Fibroblast of the aortic adventitia (primary cell): ENCODE measurements at regions not wholly inside any gene's neighbourhood (a gene's known extent, or its start where the extent isn't known, plus 50 kb on each side); places are given as distances from the start of the nearest gene placed in this dataset.

Experiments used
- DNase-seq: peaks from one replicate; pipeline ENCODE4 v3.0.0-alpha.2; 2010; ENCODE audit warnings: low read depth
- H3K4me3 ChIP-seq: 2 replicates; pipeline ENCODE4 v1.5.1; 2011; ENCODE audit warnings: low read depth, mild to moderate bottlenecking, control low read depth, low read length, moderate library complexity
- TF ChIP-seq, protein P1 (sequence below): IDR thresholded peaks from 2 replicates; pipeline ENCODE4 v1.5.1; 2011; ENCODE audit warnings: mild to moderate bottlenecking, low read length, control low read depth, inconsistent platforms; ENCODE audit not compliant: insufficient read depth

DNA sequence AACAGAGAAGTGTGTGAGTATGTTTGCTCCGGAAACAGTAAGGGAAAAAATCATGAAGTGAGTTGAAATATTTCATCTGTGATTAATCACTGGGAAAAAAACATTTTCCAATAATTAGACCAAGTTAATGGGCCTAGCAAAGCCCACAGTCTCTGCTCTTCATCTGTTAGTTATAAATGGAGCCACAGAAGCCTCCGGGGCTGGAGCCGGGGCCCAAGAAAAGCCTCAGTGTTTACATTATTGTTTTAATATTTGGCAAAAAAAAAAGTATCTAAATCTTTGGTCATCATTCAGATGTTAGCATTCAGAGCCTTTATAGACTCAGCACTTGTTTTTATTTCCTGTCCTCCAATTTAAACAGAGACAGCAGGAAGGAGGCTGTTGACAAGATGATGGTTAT lies 115.0 kb downstream of the UBE2U start:
- DNase-seq, result no peak
- no peak overlapping the region for H3K4me3 ChIP-seq
- TF ChIP-seq, protein P1, sequence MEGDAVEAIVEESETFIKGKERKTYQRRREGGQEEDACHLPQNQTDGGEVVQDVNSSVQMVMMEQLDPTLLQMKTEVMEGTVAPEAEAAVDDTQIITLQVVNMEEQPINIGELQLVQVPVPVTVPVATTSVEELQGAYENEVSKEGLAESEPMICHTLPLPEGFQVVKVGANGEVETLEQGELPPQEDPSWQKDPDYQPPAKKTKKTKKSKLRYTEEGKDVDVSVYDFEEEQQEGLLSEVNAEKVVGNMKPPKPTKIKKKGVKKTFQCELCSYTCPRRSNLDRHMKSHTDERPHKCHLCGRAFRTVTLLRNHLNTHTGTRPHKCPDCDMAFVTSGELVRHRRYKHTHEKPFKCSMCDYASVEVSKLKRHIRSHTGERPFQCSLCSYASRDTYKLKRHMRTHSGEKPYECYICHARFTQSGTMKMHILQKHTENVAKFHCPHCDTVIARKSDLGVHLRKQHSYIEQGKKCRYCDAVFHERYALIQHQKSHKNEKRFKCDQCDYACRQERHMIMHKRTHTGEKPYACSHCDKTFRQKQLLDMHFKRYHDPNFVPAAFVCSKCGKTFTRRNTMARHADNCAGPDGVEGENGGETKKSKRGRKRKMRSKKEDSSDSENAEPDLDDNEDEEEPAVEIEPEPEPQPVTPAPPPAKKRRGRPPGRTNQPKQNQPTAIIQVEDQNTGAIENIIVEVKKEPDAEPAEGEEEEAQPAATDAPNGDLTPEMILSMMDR, result no peak

DNA sequence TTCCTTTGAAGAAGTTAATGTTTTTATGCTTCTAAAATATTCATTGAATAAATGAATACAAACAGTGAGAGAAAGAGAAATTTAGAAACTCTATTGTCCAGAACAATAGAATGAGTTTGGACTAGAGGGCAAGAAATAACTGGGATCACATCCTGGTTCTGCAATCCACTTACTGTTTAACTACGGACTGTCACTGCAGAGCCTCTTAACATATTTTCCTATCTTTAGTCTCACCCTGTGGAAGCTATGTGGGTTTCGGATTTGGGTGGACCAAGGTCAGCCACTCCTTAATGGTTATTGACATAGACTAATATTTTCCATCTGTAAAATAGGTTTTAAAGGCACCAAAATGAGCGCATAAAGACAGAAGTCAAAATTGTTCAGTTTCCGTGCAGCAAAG lies 116.6 kb downstream of the UBE2U start:
- no peak overlapping the region for H3K4me3 ChIP-seq
- TF ChIP-seq, protein P1, result no peak
- DNase-seq, result no peak

DNA sequence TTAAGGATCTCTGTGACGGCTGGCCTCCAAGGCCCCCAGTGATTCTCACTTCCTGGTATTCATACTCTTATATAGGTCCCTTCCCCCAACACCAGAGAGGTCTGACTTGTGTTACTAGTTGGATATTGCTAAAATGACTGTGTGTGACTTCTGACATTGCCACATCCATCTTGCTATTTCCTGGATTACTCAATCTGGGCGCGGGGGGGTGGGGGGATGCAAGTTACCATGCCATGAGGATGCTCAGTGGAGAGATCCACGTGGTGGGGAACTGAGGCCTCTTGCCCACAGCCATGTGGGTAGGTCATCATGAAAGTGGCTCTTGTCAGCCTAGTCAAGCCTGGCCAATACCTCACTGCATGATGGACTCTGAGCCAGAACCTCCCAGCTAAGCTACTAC lies 117.0 kb downstream of the UBE2U start:
- TF ChIP-seq, protein P1, result no peak
- H3K4me3 ChIP-seq, result no peak overlapping the region
- no peak for DNase-seq

DNA sequence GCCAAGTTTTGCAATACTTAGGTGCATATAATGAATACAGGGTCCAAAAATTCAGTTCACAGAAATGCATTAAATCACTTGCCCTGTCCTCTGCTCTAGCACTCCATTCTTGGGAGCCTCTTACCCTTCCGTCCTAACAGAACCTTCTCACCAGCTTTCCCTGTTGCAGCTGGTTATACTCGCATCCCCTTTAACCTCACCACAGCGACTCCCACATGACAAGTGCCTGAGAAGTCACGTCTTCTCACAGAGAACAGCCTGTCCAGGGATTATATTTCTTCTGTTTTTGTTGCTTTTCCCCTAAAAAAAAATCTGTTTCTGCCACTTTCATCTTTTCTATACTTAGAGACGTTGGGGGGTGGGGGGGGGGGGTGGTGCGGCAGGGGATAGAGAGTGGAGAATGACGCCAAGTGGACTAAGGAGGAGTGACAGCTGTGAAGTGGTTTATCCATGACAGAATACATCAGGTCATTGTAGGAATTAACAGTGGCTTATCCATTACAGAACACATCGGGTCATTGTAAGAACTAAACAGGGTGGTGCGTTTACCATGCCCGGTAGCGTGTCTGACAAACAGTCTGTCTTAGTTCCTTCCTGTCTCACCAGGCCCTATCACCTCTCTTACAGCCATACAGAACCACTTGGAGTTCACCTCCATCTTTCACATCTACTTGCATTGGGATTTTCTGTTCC lies 117.6 kb downstream of the UBE2U start:
- TF ChIP-seq, protein P1, result no peak
- DNase-seq, result no peak
- no peak overlapping the region for H3K4me3 ChIP-seq

DNA sequence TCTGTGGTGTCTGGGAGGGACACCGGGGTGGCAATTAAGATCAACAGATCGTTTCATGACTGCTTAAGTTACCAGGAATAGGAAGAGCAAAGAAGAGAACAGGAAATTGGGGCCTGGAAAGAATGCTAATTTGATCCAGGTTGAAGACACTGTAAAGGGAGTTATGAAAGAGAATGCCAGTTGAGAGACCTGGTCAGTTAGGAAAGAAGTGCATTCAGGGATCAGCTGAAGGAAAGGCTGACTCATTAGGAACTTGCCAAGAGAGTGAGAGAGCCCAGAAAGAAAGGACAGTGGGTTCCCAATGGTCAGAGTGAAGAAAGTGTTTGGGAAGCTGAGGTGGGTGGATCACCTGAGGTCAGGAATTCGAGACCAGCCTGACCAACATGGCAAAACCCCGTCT lies 119.6 kb downstream of the UBE2U start:
- no peak for DNase-seq
- H3K4me3 ChIP-seq, result no peak overlapping the region
- TF ChIP-seq, protein P1, result no peak

DNA sequence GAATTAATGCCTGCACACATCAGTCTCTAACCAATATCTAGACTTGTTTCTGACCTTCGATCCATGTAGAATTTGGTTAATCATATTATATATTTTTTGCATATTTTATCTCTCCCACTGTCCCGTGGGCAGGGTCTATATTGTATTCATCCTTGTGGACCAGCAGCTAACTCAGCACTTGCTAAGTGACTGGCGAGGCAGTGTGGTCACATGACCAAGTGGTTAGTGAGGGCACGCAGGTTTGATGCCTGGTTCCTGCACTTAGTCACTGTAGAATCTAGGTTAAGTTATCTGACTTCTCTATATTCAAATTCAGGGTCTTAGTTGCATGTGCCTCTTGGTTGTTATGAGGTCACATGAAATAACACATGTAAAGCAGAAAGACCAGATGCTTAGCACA lies 120.5 kb downstream of the UBE2U start:
- TF ChIP-seq, protein P1, result no peak
- no peak for DNase-seq
- no peak overlapping the region for H3K4me3 ChIP-seq

DNA sequence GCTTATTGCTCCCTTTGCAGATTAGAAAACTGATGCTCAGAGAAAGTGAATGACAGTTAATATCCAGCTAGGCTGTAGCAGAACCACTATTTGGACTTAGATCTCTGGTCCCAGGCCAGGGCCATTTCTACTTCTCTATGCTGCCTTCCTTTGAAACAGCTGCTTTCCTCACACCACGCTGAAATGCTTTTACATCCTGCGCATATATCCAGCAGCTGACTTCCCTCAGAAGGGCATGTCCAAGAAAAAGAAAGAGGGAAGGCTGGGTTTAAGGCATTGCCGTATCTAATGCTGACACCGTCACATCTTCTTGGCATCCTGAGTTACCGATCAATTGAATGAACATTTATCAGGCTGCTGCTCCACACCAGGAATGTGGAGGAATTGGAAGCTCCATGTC lies 122.4 kb downstream of the UBE2U start:
- DNase-seq, result no peak
- TF ChIP-seq, protein P1, result no peak
- H3K4me3 ChIP-seq, result no peak overlapping the region
